Breast epithelium (tissue), 3 donors: ENCODE measurements at regions not wholly inside any gene's neighbourhood (a gene's known extent, or its start where the extent isn't known, plus 50 kb on each side); places are given as distances from the start of the nearest gene placed in this dataset.

ENCODE experiments used
- CTCF ChIP-seq, 3 donors: fragments of 450-650 bp; IDR thresholded peaks; one replicate each; pipeline ENCODE4 v1.5.1; 2016 to 2017; ENCODE audit warnings: antibody characterized with exemption in 3 of 3, mild to moderate bottlenecking in 3 of 3, moderate library complexity in 3 of 3
- POLR2A ChIP-seq: fragments of 450-650 bp; IDR thresholded peaks from one replicate; pipeline ENCODE4 v1.6.1; 2016; ENCODE audit warnings: antibody characterized with exemption, mild to moderate bottlenecking, moderate library complexity

- TF ChIP-seq CTCF (IDR thresholded peaks at IDR 0.05) (no peak), POLR2A (no peak)
Observed at GRCh38 chr20:16804793-16805187, 56.6 kb downstream of the OTOR start.
